ENCODE measurements at regions not wholly inside any gene's neighbourhood (a gene's known extent, or its start where the extent isn't known, plus 50 kb on each side); places are given as distances from the start of the nearest gene placed in this dataset.

- no peak for TF ChIP-seq ZBTB14 (CRISPR knock-in tag; IDR thresholded peaks at IDR 0.05)
- no peak for TF ChIP-seq ZNF33A (CRISPR knock-in tag; IDR thresholded peaks at IDR 0.05; ENCODE audit: borderline replicate concordance)
These were observed 84.5 kb upstream of the ADGRL4 start (continued) for GRCh38 chr1:79090985-79091384.

GRCh38 chr1:79089946-79090345 is 83.4 kb upstream of the ADGRL4 start:
- Histone ChIP-seq H2AFZ (ENCODE audit: low read length) (no peak overlapping the region), H3K4me3 (replicated peaks in 1 of 3; ENCODE audit: insufficient read depth in 1 of 3, low read depth in 2 of 3, low read length in 3 of 3) (no peak overlapping the region), H3K79me2 (ENCODE audit: insufficient read depth, low read length) (no peaks in the 10 kb centered on the region), H3K27me3 (ENCODE audit: control insufficient read depth in 1 of 2, insufficient read depth in 2 of 2, low read length in 2 of 2) (no peaks in the 10 kb centered on the region), H3K4me2 (ENCODE audit: low read depth, low read length) (no peak overlapping the region), H3K27ac (ENCODE audit: extremely low read length, insufficient read depth, low read length) (no peak overlapping the region), H3K36me3 (replicated peaks in 1 of 2; ENCODE audit: control insufficient read depth in 1 of 2, insufficient read depth in 2 of 2, low read length in 2 of 2) (no peaks in the 10 kb centered on the region), H3K9me3 (ENCODE audit: low read length) (peaks cover 56% of the 10 kb centered on the region), H3K9ac (ENCODE audit: insufficient read depth, low read depth, low read length) (no peak overlapping the region), H3K4me1 (ENCODE audit: insufficient read depth, low read length) (no peaks in the 10 kb centered on the region), H4K20me1 (ENCODE audit: insufficient read depth, low read length) (no peaks in the 10 kb centered on the region)
- ATAC-seq (no peak), FAIRE-seq (no peak), DNase-seq (ENCODE audit: low spot score) (no peak)
- BruUV-seq (replicated peaks) = no TSS peak
- ChIA-PET CTCF (ENCODE audit: low intra/inter-chr PET ratio, low total read pairs) (no interaction called here), POLR2A (no interaction called here)
- WGBS (ENCODE audit: low lambda C conversion rate) = under 1% methylated on average over 2 of the region's 2 CpGs
- in situ Hi-C loops (cut with HindIII; ENCODE audit: extremely low pct_ligation_motif_present, low pct_unique_long_range_greater_than_20kb) (no loop called here), intact Hi-C loops (cut with micrococcal nuclease; ENCODE audit: unreplicated experiment) (no loop called here)
- TF ChIP-seq ETV6 (CRISPR knock-in tag; conservative IDR thresholded peaks at IDR 0.05) = no peak
- TF ChIP-seq SATB2 (CRISPR knock-in tag; IDR thresholded peaks at IDR 0.05) = no peak
- no peak for TF ChIP-seq FOXO1 (CRISPR knock-in tag; IDR thresholded peaks at IDR 0.05)
- no peak for TF ChIP-seq ZNF773 (CRISPR knock-in tag; IDR thresholded peaks at IDR 0.05; ENCODE audit: borderline replicate concordance)
- no peak for TF ChIP-seq ZMYM2 (CRISPR knock-in tag; IDR thresholded peaks at IDR 0.05)
- TF ChIP-seq THAP9 (CRISPR knock-in tag; IDR thresholded peaks at IDR 0.05; ENCODE audit: borderline replicate concordance) = no peak
- TF ChIP-seq PITX1 (CRISPR knock-in tag; IDR thresholded peaks at IDR 0.05) = no peak

All from HepG2 (cell line).